ENCODE measurements at regions not wholly inside any gene's neighbourhood (a gene's known extent, or its start where the extent isn't known, plus 50 kb on each side); places are given as distances from the start of the nearest gene placed in this dataset.
"Not testable (repeated sequence)": the region's sequence is repeated elsewhere in the genome, so short reads cannot be mapped to it uniquely, and the experiment has no call there.

DNA sequence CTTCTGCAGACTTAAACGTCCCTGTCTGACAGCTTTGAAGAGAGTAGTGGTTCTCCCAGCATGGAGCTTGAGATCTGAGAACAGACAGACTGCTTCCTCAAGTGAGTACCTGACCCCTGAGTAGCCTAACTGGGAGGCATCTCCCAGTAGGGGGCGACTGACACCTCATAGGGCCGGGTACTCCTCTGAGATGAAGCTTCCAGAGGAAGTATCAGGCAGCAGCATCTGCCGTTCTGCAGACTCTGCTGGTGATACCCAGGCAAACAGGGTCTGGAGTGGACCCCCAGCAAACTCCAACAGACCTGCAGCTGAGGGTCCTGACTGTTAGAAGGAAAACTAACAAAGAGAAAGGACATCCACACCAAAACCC is 174.4 kb downstream of the LRRC70 start:
- not testable (repeated sequence) for FAIRE-seq

DNA sequence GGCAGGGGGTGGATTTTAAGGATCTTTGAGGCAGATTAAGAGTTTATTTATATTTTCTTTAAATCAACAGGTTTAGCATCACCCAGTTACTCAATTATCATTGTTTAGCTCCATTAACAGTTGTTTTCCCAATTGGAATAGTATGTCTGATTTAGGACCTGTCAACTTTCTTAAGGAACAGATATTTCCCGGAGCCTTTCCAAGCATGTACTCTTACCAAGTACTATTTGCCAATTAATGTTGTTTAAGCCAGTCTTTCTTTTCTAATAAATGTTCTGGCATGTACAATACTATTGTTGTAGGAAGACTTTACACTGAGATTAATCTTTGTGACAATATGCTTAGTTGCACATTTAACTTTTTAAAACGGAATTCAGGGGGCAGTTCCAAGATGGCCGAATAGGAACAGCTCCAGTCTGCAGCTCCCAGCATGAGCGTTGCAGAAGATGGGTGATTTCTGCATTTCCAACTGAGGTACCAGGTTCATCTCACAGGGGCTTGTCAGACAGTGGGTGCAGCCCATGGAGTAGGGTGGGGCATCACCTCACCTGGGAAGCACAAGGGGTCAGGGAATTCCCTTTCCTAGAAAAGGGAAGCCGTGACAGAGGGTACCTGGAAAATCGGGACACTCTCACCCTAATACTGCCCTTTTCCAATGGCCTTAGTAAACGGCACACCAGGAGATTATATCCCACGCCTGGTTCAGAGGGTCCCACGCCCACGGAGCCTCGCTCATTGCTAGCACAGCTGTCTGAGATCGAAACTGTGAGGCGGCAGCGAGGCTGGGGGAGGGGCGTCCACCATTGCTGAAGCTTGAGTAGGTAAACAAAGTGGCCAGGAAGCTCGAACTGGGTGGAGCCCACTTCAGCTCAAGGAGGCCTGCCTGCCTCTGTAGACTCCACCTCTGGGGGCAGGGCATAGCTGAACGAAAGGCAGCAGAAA is 173.7 kb downstream of the LRRC70 start:
- FAIRE-seq, result not testable (repeated sequence)

DNA sequence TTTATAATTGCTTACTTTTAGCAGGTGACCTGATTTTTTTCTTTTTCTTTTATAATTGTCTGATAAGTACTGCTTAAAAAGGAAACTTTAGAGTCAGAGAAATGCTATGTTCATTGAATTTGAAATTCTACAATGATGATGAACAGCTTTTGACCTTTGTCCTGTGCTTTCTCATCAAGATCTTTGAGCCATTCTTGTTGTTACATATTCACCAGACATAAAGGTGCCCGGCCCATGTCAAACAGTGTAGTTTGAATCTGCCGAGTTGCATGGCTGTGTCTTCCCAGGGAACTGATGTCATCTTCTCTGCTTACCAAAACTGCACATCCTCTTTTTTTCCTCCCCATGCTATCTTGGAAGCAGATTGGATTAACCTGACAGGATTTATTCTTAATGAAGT is 163.6 kb downstream of the LRRC70 start:
- no peak for FAIRE-seq

DNA sequence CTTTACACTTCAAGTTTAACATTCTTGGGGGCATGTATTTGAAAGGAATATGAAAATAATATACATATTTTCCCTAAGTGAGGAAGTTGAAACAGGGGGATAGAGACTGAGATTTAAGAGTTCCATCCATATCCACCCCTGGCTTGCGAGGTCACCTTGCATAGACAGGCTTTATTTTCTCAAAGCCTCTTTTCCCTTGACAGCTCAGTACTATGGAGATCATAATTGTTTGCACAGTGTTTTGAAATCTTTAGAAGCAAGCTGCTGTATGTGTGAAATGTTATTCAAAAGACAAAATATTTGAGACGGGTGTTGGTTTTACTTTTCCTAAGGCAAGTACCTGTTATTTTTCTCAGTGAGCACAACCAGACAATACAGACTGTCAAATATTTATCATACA is 163.1 kb downstream of the LRRC70 start:
- no peak for FAIRE-seq

DNA sequence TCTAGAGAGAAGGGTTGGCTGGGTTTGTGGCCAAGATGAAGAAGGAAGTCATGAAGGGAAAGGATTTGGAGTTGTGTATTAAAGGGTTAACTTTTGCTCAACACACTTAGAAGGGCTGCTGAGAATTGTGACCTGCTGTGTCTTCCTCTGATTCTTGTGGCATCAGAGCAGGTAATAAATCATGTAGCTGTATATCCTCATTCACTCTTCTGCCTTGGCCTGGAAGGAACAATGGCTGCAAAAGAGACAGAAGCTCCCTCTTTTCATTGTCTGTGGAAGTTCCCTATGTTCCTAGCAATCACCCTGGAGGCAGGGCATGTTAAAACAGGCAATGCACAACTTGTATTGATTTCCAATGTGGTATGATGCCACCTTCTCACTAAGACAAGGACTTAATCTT is 159.1 kb downstream of the LRRC70 start:
- no peak for FAIRE-seq

DNA sequence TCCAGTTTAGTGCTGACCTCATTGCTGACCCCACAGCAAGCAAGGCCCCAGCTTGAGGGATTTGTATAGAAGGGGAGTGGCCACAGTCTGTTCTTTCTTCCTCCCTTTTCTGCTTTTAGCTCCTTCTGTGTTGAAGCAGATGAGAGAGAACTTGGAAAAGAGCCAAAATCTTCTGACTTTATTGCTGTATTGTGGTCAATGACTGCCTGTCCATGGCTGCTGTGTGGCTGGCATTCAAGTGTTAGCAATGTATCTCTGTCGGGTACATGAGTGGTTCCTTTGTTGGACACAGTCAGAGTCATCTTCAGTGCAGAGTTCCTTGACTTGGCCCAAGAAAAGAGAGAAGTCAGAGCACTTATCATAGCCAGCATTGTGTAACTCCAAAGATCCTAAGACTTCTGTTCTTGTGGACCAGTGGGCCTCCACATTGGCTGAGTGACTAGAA is 154.1 kb downstream of the LRRC70 start:
- FAIRE-seq, result no peak

DNA sequence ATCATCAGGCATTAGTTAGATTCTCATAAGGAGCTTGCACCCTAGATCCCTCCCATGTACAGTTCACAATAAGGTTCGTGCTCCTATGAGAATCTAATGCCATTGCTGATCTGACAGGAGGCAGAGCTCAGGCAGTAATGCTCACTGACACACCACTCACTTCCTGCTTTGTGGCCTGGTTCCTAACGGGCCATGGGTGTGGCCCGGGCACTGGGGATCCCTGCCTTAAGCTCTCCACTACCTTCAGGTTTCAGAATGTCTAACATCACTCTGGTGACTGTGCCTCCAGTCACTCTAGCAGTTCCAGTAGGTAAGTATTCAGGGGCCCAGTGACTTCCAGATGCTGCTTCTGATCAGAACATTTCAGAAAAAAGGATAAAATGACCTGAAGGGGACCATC is 152.4 kb downstream of the LRRC70 start:
- no peak for FAIRE-seq

DNA sequence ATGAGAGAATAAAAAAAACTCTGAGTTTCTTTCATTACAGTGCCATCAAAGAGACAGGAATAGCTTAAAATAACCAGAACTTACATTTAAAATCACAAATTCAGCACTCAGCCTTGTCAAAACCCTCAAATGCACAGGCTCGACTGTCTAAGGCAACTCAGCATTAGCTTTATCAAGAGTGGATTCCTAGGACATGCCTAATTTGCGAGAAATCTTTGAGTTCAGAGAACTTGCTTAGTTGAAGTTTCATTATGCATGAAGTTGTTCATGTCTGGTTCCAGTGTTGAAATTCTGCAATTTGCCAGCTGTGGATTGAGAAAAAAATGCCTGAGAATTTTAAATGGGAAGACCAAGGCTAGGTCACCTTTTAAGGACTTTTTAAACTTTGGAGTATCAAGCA is 151.1 kb downstream of the LRRC70 start:
- FAIRE-seq, result no peak

DNA sequence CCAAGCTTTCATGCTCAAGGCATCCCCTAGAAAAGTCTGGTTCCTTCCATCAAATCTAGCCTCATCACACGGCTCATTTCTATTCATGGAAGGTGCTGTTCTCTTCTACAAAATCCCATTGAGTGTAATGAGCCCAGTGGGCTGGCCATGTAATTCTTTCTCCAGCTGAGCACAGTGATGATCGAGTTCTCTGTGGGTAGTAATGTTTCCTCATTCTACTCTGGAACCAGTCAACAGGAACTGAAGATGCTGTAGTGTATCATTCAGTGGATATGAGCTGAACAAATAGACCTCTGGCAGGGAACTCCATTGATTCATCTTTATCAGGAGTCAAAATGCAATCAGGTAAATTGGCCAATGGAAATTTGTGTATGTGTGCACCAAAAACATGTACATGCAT is 149.2 kb downstream of the LRRC70 start:
- FAIRE-seq, result no peak

DNA sequence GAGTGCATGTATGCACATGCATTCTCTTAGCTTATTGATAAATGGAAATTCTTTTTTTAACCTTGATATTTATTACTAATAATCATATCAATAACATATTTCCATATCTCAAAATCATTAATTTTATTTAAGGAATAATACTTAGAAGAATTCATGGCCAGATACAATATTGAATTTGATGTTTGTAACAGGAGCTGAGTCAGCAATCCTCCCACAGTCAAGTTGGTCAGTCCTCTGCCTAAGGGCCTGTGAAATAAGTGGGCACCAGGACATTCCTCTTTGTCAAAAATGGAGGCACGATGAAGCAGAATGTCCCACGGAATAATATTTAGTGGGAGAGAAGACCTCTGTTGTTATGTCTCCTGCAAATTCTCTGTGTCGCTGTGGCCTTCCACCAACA is 148.6 kb downstream of the LRRC70 start:
- no peak for FAIRE-seq

DNA sequence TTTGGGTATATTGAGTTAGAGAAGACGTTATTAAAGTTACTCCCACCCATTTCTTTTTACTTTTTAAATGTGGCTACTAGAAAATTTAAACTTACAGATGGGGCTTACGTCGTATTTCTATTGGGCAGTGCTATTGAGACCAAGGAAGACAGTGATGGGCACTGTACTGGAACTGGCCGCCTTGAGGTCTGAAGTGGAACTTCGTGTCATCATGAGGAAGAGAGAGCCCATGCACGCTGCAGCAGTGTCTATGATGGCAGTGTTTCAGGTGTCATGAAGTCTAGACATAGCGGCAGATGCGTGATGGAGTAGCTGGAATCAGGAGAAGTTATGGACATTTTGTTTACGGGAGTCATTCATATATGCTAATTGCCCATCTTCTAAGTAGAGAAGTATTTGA is 143.7 kb downstream of the LRRC70 start:
- no peak for FAIRE-seq

DNA sequence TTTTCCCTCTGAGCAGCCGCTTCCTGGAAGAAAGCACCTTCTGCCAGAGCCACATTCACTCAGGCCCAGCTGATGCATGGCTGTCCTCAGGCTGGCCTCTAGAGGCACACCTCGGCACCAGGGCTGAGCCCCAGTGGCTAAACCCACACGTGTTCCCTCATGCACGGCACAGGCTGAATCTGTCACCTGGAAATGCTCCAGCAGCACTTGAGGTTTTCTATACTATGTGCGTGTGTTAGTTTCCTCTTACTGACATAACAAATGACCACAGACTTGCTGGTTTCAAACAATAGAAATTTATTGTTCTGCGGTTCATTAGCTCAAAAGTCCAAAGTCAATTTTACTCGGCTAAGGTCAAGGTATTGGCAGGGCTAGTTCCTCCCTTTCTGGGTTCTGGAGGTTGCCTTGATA is 141.4 kb downstream of the LRRC70 start:
- no peak for FAIRE-seq

DNA sequence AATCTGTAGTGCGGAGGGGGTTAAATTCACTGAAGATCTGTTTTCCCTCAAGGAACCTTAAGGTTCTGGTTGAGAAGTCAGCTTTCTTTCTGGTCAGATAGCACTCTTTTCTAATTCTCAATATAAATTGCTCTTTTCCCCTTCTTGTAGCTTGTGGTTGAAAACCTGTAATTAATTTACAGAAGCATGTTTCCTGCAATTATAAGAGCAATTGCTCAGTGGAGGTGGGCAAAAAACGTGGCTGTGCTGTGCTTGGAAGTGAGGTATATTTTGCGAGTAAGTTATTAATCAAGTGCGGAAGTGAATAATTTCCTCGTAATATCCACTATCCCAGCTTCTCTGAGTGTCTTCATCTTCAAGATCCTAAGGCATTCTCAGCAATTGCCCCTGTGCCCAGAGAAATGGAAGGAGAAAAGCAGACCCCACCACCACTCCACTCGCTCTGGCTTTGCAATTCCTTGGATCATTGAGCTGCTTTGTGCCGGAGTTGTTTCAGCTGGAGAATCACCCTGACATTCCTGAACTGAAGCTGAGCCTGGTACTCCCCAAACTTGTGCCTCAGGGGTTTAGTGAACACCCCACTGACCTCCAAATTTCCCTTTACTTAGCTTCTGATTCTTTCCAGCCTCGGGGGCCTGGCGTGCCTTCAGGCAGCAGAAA is 140.6 kb downstream of the LRRC70 start:
- FAIRE-seq, result no peak

DNA sequence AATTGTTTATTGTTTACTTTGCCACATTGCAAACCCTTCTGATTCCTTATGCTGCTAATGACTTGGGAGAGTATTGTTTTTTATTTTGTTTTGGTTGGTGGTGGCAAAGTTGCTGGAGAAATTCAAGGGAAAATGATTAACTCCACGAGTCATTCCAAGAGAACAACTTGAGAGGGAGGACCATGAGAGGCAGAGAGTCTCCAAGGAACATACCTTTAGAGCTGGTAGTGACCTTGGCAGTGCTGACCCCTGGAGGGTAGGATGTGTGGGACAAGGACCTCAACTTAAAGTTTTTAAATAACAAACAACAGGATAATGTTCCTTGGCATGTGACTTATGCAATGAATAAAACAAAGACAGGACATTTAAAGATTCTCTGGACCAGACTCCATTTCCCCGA is 139.7 kb downstream of the LRRC70 start:
- FAIRE-seq, result no peak

DNA sequence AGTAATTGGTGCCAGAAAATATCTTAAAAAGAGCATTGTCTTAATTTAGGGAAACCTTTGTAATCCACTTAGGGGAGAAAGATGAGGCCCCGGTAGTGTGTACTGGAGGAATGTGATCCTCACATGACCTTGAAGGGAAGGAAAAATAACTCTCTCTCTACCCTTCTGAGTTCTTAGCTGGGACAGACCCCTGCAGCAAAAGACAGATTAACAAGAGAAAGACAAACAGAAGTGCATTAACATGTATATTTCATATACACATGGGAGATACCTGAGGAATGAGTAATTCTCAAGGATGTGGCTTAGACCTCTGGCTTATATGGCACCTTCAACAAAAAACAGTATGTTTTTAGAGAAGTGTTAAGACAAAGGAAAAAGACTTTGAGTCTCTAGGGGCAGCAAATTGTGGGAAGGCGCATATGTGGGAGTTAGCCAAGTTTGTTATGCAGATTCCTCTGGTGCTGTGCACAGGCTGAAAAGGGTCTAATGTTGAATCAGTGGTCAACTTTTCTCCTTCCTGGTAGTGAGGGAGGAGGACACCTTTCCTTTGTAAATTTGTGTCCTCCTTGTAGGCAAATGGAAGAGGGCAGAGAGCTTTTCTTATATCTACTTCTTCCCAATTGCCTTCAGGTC is 138.8 kb downstream of the LRRC70 start:
- no peak for FAIRE-seq

DNA sequence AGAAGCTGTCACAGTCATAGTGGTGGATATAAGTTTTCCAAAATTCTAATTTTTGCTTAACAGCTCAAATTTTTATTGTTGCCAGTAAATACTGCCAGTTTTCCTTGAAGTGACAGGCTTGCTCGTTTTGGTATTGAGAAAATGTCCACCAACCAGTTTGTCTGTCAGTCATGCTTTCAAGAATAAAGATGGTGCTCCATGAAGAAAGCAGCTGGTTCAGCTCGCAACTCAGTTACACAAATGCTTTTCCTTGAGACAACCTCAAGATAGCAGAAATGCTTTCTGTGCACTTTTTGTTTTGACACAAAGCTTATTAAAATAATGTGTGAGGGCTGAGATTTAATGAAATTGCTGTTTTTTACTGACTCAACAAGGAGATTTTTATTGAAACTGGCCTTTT is 135.7 kb downstream of the LRRC70 start:
- FAIRE-seq, result no peak

DNA sequence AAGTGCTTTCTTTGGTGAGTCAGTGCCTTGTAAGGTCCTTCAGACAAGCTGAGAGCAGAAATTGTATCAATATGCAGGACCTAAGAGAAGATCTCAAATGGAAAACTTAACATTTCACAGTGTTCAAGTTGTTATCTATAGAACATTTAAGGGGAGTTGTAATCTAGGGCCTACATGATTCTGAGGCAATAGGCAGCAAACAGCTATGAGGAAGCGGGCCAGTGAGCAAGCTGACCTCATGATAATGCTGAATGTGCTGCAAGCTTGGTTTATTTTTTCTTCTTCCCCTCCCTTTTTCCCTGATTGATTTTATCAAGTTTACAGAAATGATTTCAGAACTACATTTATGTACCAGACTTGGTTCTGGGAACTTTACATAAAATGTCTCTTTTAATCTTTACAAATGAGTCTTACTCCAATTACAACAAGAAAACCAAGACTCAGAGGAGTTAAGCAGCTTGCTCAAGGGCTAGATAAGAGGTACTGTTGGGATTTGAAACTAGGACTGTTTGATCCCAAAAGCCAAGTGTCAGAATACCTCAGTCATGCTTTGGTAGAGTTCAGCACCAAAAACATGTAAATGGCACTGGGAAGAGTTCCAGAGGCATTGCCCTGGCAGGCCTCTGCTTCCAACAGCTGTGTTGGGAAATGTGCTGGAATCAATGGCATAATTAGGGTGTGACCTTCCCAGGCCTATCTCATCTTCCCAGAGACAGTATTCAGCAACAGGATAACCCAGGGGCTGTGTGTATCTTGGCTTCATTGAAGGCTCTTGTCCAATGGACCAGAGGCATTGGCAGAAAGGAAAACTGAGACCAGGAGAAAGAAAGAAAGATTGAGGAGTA is 130.1 kb downstream of the LRRC70 start:
- no peak for FAIRE-seq

DNA sequence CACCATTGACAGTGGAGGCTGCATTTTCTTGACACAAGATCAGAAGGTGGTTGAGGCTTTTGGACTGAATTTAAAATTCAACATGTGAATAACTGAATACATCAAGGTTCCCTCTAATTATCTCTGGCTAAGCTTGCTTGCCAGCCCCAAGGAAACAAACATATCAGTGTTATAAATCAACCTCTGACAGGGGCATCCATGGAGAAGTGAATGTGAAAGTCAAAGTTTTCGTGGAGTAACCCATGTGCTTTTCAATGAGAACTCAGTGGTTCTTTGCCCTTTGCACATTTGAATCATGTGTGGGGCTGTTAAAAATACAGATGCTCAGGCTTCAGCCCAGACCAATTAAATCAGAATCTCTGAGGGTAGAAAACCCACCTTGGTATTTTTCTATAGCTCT is 128.9 kb downstream of the LRRC70 start:
- no peak for FAIRE-seq

DNA sequence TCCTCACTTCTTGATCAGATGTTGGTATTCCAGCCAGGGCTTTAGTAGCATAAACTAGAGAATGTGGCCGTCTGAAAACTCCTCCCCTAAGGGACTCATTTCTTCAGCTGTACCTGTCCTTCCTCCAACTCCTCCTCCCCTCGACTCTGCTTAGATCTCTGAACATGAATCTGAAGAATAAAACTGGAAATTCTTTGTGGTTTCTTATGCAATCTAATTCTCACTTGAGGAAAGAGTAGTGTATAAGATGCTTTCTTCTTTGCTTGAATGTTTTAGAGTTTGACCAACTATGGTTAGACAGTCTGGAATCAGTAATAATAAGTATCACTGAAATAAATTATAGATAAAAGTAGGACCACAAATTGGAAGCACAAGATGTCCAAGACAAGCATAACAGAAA is 128.5 kb downstream of the LRRC70 start:
- FAIRE-seq, result no peak

DNA sequence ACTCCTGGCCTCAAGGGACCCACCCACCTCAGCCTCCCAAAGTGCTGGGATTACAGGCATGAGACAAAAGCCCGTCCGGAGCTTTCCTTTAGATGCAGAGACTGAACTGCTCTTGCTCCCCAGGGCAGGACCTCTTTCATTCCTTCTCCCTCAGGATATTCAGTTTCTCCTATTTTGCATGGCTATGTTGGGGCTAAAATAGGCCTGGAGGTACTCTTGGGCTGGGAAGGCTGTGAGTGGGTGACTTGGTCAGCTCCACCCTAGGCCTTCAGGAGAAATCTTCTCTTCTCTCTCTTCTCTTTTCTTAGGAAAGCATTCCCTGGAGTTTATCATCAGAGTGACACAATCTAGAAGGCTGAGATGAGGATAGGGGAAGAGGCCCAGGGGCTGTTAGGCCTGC is 126.4 kb downstream of the LRRC70 start:
- no peak for FAIRE-seq

DNA sequence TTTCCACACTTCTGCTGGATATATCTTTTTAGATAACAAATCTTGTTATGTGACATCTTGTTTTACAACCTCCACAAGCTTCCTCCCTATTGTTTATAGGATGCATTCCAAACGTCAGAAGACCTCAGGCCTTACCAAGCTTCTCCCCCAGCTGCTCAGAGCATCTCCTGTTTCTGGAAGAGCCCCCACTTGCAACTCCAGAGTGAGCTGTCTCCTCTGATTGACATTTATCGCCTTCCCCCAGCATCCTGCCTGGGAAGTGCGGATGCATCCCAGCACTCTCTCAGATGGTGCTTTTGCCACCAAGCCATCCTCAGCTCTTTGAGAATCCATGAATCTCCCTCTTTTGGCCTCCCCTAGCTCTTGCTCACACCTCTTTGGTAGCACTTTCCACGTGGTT is 123.5 kb downstream of the LRRC70 start:
- no peak for FAIRE-seq

DNA sequence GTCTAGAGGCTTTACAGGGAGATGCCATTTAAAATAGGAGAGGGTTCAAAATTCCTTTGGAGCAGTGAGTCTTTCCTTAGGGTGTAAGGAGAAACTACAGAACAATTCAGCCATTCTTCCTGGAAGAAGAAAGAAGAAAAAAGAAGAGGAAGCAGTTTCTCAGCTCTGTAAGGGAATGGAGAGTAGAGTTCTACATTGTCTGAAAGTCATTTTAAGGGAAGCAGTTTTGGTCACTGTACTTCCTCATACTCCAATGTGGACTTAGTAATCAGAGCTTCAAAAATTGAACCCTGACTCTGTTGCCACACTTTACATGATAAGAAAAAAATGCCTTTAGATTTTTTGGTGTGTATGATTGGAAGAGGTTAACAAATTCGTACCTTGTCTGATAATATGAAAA is 122.4 kb downstream of the LRRC70 start:
- FAIRE-seq, result no peak

DNA sequence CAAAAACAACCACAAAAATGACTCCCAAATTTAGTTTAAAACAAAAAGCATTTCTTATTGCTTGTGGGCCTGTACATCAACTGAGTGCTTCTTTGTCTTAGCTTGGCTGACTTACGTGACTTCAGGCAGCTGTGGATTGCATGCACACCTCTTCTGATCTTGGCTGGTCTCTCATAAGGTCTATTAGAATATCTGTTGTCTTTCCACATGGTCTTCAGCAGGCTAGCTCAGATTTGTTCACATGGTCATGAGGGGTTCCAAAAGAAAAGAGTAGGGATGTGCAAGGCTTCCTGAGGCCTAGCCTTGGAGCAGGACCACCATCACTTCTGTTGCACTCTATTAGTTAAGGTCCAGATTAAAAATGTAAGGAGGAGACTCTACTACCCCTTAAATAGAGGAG is 120.1 kb downstream of the LRRC70 start:
- FAIRE-seq, result no peak
